ENCODE measurements at regions not wholly inside any gene's neighbourhood (a gene's known extent, or its start where the extent isn't known, plus 50 kb on each side); places are given as distances from the start of the nearest gene placed in this dataset.
"Not testable (repeated sequence)": the region's sequence is repeated elsewhere in the genome, so short reads cannot be mapped to it uniquely, and the experiment has no call there.

- not testable (repeated sequence) for TF ChIP-seq CTCF (optimal IDR thresholded peaks at IDR 0.05 in 1 of 3, IDR thresholded peaks at IDR 0.05 in 1 of 3, conservative IDR thresholded peaks at IDR 0.05 in 1 of 3; ENCODE audit: extremely low read depth in 1 of 3, insufficient read depth in 2 of 3, low read length in 3 of 3); EZH2 (IDR thresholded peaks at IDR 0.05; ENCODE audit: low read length)
Observed at GRCh38 chr15:69774258-69774657, 321.6 kb downstream of the RPLP1 start.

Measured in keratinocyte (primary cell).